C4-2B (cell line): ENCODE measurements at regions not wholly inside any gene's neighbourhood (a gene's known extent, or its start where the extent isn't known, plus 50 kb on each side); places are given as distances from the start of the nearest gene placed in this dataset.

Source experiments
- CTCF ChIP-seq: fragments of 450-650 bp; conservative IDR thresholded peaks from 2 replicates; pipeline ENCODE4 v1.5.1; 2017; ENCODE audit warnings: mild to moderate bottlenecking
- ZFX ChIP-seq: fragments of 450-650 bp; IDR thresholded peaks from 2 replicates; pipeline ENCODE4 v1.6.1; 2017

- no peak for TF ChIP-seq CTCF
- no peak for TF ChIP-seq ZFX
Measured at GRCh38 chr2:198441246-198441645, 636.9 kb downstream of the PLCL1 start.
